ENCODE measurements at regions not wholly inside any gene's neighbourhood (a gene's known extent, or its start where the extent isn't known, plus 50 kb on each side); places are given as distances from the start of the nearest gene placed in this dataset.

- no peak for TF ChIP-seq HNF4G (IDR thresholded peaks at IDR 0.05)
- no peak for TF ChIP-seq MAX (IDR thresholded peaks at IDR 0.05)
- TF ChIP-seq CTCF (IDR thresholded peaks at IDR 0.05; ENCODE audit: low read depth, low read length, missing input control) = no peak
- TF ChIP-seq REST (IDR thresholded peaks at IDR 0.05) = no peak
- TF ChIP-seq SP1 (IDR thresholded peaks at IDR 0.05) = no peak
- TF ChIP-seq ATF3 (IDR thresholded peaks at IDR 0.05) = no peak
- no peak for TF ChIP-seq RAD21 (IDR thresholded peaks at IDR 0.05)
- TF ChIP-seq NR2F2 (IDR thresholded peaks at IDR 0.05) = no peak
- TF ChIP-seq TAF1 (conservative IDR thresholded peaks at IDR 0.05) = no peak
- no peak for TF ChIP-seq YY1 (IDR thresholded peaks at IDR 0.05)
- TF ChIP-seq EGR1 (IDR thresholded peaks at IDR 0.05; ENCODE audit: low read depth in 2 of 2) = no peak
These were observed 544.0 kb downstream of the STK39 start for GRCh38 chr2:167703441-167703840.
